Mesenchymal stem cell (in vitro differentiated cells and primary cell): ENCODE measurements at regions not wholly inside any gene's neighbourhood (a gene's known extent, or its start where the extent isn't known, plus 50 kb on each side); places are given as distances from the start of the nearest gene placed in this dataset.

Source experiments
- DNase-seq: peaks from one replicate; pipeline ENCODE4 v3.0.0-alpha.2; 2013
- H2AFZ ChIP-seq: one replicate; pipeline ENCODE4 v1.6.1; 2013; ENCODE audit warnings: low read depth, mild to moderate bottlenecking, control low read depth, inconsistent platforms, low read length, moderate library complexity
- H2AK5ac ChIP-seq: 2 replicates; pipeline ENCODE4 v1.6.1; 2013; ENCODE audit warnings: low read length, moderate library complexity, mild to moderate bottlenecking, inconsistent platforms; ENCODE audit not compliant: severe bottlenecking
- H2BK120ac ChIP-seq: one replicate; pipeline ENCODE4 v1.6.1; 2013; ENCODE audit warnings: low read depth, mild to moderate bottlenecking, inconsistent platforms, low read length, moderate library complexity
- H2BK12ac ChIP-seq, 2 experiments: one replicate each; pipeline ENCODE4 v1.6.1; 2013; ENCODE audit warnings: inconsistent platforms in 2 of 2, low read length in 2 of 2, mild to moderate bottlenecking in 2 of 2, moderate library complexity in 2 of 2, control low read depth in 1 of 2
- H2BK15ac ChIP-seq: one replicate; pipeline ENCODE4 v1.6.1; 2013; ENCODE audit warnings: mild to moderate bottlenecking, low read depth, inconsistent platforms; ENCODE audit not compliant: poor library complexity, severe bottlenecking
- H2BK5ac ChIP-seq: 2 replicates; pipeline ENCODE4 v1.6.1; 2013; ENCODE audit warnings: low read depth, mild to moderate bottlenecking, low read length, control low read depth, inconsistent platforms; ENCODE audit not compliant: poor library complexity, severe bottlenecking
- H3K14ac ChIP-seq, 2 experiments: one replicate each; pipeline ENCODE4 v1.6.1; 2013; ENCODE audit warnings: inconsistent platforms in 2 of 2, low read length in 2 of 2, control low read depth in 1 of 2, mild to moderate bottlenecking in 1 of 2, moderate library complexity in 1 of 2
- H3K18ac ChIP-seq, 2 experiments: one replicate each; pipeline ENCODE4 v1.6.1; 2013; ENCODE audit warnings: inconsistent platforms in 2 of 2, low read length in 2 of 2, control low read depth in 1 of 2, low read depth in 1 of 2, mild to moderate bottlenecking in 1 of 2
- H3K23ac ChIP-seq, 2 experiments: one replicate each; pipeline ENCODE4 v1.6.1; 2013; ENCODE audit warnings: inconsistent platforms in 2 of 2, low read length in 2 of 2, mild to moderate bottlenecking in 2 of 2, moderate library complexity in 2 of 2, control low read depth in 1 of 2
- H3K27ac ChIP-seq: 2 replicates; pipeline ENCODE4 v1.5.1; 2013; ENCODE audit warnings: mild to moderate bottlenecking, moderate library complexity, low read length, control low read depth, inconsistent platforms; ENCODE audit not compliant: poor library complexity, severe bottlenecking
- H3K27me3 ChIP-seq, 2 experiments: 2 replicates each; pipeline versions ENCODE4 v1.6.1 to v1.7.0; 2013; ENCODE audit warnings: low read length in 2 of 2, mild to moderate bottlenecking in 2 of 2, moderate library complexity in 2 of 2, control low read depth in 1 of 2, inconsistent platforms in 1 of 2; ENCODE audit not compliant: control insufficient read depth in 1 of 2, insufficient read depth in 1 of 2
- H3K36me3 ChIP-seq, 2 experiments: 2 replicates each; pipeline versions ENCODE4 v1.6.1 to v1.7.0; 2013; ENCODE audit warnings: low read length in 2 of 2, control low read depth in 1 of 2, inconsistent platforms in 1 of 2, low read depth in 1 of 2, mild to moderate bottlenecking in 1 of 2; ENCODE audit not compliant: insufficient read depth in 2 of 2, control insufficient read depth in 1 of 2
- H3K4ac ChIP-seq, 2 experiments: one replicate each; pipeline ENCODE4 v1.6.1; 2013; ENCODE audit warnings: inconsistent platforms in 2 of 2, low read length in 2 of 2, mild to moderate bottlenecking in 2 of 2, moderate library complexity in 2 of 2, control low read depth in 1 of 2, low read depth in 1 of 2
- H3K4me1 ChIP-seq: 2 replicates; pipeline ENCODE4 v1.6.1; 2013; ENCODE audit warnings: low read depth, low read length, control low read depth; ENCODE audit not compliant: control insufficient read depth, insufficient read depth
- H3K4me2 ChIP-seq: 2 replicates; pipeline ENCODE4 v1.6.1; 2013; ENCODE audit warnings: low read length, mild to moderate bottlenecking, inconsistent platforms; ENCODE audit not compliant: poor library complexity, severe bottlenecking
- H3K4me3 ChIP-seq, 2 experiments: 2 replicates each; pipeline versions ENCODE4 v1.5.1 to v1.7.0; 2013; ENCODE audit warnings: low read length in 2 of 2, mild to moderate bottlenecking in 2 of 2, control low read depth in 1 of 2, low read depth in 1 of 2; ENCODE audit not compliant: insufficient read depth in 1 of 2
- H3K79me1 ChIP-seq: replicated peaks from 2 replicates; pipeline ENCODE4 v1.6.1; 2013; ENCODE audit warnings: mild to moderate bottlenecking, control low read depth, low read length, inconsistent platforms; ENCODE audit not compliant: poor library complexity, severe bottlenecking
- H3K9ac ChIP-seq: 2 replicates; pipeline ENCODE4 v1.7.0; 2013; ENCODE audit warnings: mild to moderate bottlenecking, low read length, moderate library complexity
- H3K9me3 ChIP-seq: 2 replicates; pipeline ENCODE4 v1.7.0; 2013; ENCODE audit warnings: mild to moderate bottlenecking, low read length; ENCODE audit not compliant: control insufficient read depth
- H4K8ac ChIP-seq: one replicate; pipeline ENCODE4 v1.6.1; 2013; ENCODE audit warnings: inconsistent platforms, mild to moderate bottlenecking, low read length, moderate library complexity
- H4K91ac ChIP-seq: one replicate; pipeline ENCODE4 v1.6.1; 2013; ENCODE audit warnings: mild to moderate bottlenecking, low read length, inconsistent platforms
- WGBS: methylation state at CpG from one replicate; pipeline ENCODE4 v1.1.7; 2013; ENCODE audit warnings: mixed read lengths; 5-methylcytosine and 5-hydroxymethylcytosine counted together

DNA sequence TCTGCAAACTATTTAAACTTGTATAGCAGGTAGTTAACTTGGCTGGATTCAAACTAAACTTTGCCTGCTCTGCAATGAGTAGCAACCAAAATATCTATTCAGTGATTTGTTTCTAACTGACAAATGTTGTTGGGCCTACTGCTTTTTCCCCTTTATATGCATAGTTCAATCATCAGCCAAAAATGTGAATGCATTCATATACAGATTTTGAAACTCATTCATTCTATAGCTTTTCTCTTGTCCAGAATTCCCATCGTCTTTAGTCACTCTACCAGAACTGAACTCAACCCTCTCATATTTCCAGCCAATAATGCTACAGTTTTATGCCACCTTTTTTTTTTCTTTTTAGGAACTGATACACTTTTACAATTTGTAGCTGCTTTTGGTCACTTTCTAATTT is 599.8 kb downstream of the RPL10L start:
- no peak for DNase-seq
- H3K27ac ChIP-seq: no peak overlapping the region
- H3K23ac ChIP-seq: no peak overlapping the region
- no peaks in the 10 kb centered on the region for H3K27me3 ChIP-seq
- H3K4ac ChIP-seq: no peak overlapping the region
- no peak overlapping the region for H2BK12ac ChIP-seq
- no peak overlapping the region for H3K9ac ChIP-seq
- H3K18ac ChIP-seq: no peak overlapping the region
- H2BK120ac ChIP-seq: no peak overlapping the region
- no peak overlapping the region for H4K91ac ChIP-seq
- H2AK5ac ChIP-seq: no peak overlapping the region
- no peak overlapping the region for H4K8ac ChIP-seq
- H3K79me1 ChIP-seq: no peaks in the 10 kb centered on the region
- 69% methylated on average over 1 of the region's 1 CpG for WGBS
- H3K14ac ChIP-seq: no peak overlapping the region
- no peaks in the 10 kb centered on the region for H3K36me3 ChIP-seq
- no peak overlapping the region for H3K4me3 ChIP-seq
- H3K4me2 ChIP-seq: no peak overlapping the region
- H2BK5ac ChIP-seq: no peak overlapping the region
- H2AFZ ChIP-seq: no peak overlapping the region
- no peaks in the 10 kb centered on the region for H3K9me3 ChIP-seq
- no peak overlapping the region for H2BK15ac ChIP-seq
- H3K4me1 ChIP-seq: no peaks in the 10 kb centered on the region

DNA sequence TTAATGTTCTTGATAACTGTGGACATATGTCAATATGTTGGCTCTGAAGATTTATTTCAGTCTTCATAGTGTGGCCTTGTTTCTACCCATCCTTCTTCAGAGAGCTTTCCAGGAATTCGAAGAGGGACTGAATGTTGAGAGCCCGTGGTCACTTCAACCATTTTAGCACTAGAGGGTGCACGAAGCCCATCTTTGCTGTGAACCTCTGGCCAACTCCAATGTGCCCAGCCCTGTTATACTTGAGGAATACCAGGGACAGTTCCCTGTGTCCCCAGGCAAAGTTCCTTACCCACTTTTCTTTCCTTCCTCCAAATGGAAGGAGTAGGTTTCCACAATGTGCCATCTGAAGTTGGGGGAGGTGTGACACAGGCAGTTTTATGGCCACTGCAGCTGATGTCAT is 603.5 kb downstream of the RPL10L start:
- no peak overlapping the region for H3K4me3 ChIP-seq
- no peak overlapping the region for H4K8ac ChIP-seq

DNA sequence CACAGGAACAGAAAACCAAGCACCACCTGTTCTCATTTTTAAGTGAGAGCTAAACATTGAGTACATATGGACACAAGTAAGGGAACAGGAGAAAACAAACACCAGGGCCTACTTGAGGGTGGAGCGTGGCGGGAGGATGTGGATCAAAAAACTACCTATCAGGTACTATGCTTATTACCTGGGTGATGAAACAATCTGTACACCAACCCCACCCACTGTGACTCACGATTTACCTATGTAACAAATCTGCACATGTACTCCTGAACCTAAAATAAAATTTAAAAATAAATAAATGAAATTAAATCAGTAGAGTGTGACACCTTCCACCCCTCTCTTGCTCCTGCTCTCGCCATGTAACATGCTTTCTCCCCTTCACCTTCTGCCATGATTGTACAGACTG is 615.5 kb downstream of the RPL10L start:
- Histone ChIP-seq H3K27ac (no peak overlapping the region), H3K9me3 (no peaks in the 10 kb centered on the region), H3K36me3 (no peaks in the 10 kb centered on the region), H2AFZ (no peak overlapping the region), H2BK15ac (no peak overlapping the region), H3K23ac (no peak overlapping the region), H3K18ac (no peak overlapping the region), H3K4me1 (no peaks in the 10 kb centered on the region), H4K8ac (no peak overlapping the region), H2BK5ac (no peak overlapping the region), H2AK5ac (no peak overlapping the region), H3K4me2 (no peak overlapping the region), H3K79me1 (no peaks in the 10 kb centered on the region), H2BK12ac (no peak overlapping the region), H3K14ac (no peak overlapping the region), H2BK120ac (no peak overlapping the region), H3K4me3 (no peak overlapping the region), H3K27me3 (no peaks in the 10 kb centered on the region), H4K91ac (no peak overlapping the region), H3K4ac (no peak overlapping the region), H3K9ac (no peak overlapping the region)
- WGBS: 100% methylated on average over 3 of the region's 4 CpGs
- no peak for DNase-seq

More for the DNA sequence above, 603.5 kb downstream of the RPL10L start:
- no peak overlapping the region for H4K91ac ChIP-seq
- H3K14ac ChIP-seq: no peak overlapping the region
- H3K9ac ChIP-seq: no peak overlapping the region
- DNase-seq: peak; percentile 76
- no peaks in the 10 kb centered on the region for H3K36me3 ChIP-seq
- H3K4ac ChIP-seq: no peak overlapping the region
- no peaks in the 10 kb centered on the region for H3K4me1 ChIP-seq
- H3K79me1 ChIP-seq: no peaks in the 10 kb centered on the region
- H2BK120ac ChIP-seq: no peak overlapping the region
- H3K27ac ChIP-seq: no peak overlapping the region
- H2BK15ac ChIP-seq: no peak overlapping the region
- H3K9me3 ChIP-seq: no peaks in the 10 kb centered on the region
- no peak overlapping the region for H2AK5ac ChIP-seq
- H2BK12ac ChIP-seq: no peak overlapping the region
- H3K27me3 ChIP-seq: no peaks in the 10 kb centered on the region
- 26% methylated on average over 3 of the region's 3 CpGs for WGBS
- no peak overlapping the region for H2BK5ac ChIP-seq
- no peak overlapping the region for H3K23ac ChIP-seq
- no peak overlapping the region for H3K18ac ChIP-seq
- H2AFZ ChIP-seq: no peak overlapping the region
- no peak overlapping the region for H3K4me2 ChIP-seq

DNA sequence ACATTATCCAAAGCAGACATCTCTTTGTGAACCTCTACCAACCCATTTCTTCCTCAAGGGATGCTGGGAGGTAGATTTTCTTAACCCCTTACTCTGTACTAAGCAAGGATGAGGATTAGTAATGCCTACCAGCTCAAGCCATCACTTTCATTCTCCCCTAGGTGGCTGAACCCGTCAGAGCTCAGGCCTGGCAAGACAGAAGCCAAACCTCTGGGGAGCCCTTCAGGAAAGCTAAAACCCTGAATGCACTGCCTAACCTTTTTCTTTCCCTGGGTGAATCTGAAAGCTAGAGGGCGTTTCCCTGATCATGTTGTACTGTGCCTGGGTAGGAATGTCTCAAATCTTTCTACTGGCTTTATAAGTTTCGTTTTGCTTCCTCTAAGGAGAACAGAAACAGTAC is 617.3 kb downstream of the RPL10L start:
- no peak overlapping the region for H4K91ac ChIP-seq
- no peak overlapping the region for H3K4me3 ChIP-seq
- no peak overlapping the region for H3K18ac ChIP-seq
- H3K36me3 ChIP-seq: no peaks in the 10 kb centered on the region
- no peak overlapping the region for H3K27ac ChIP-seq
- no peak overlapping the region for H2AK5ac ChIP-seq
- H2BK120ac ChIP-seq: no peak overlapping the region
- H3K9me3 ChIP-seq: no peaks in the 10 kb centered on the region
- no peak overlapping the region for H4K8ac ChIP-seq
- H3K79me1 ChIP-seq: no peaks in the 10 kb centered on the region
- H3K14ac ChIP-seq: no peak overlapping the region
- WGBS: 20% methylated on average over 1 of the region's 3 CpGs
- DNase-seq: no peak
- H3K4me1 ChIP-seq: no peaks in the 10 kb centered on the region
- no peak overlapping the region for H2BK15ac ChIP-seq
- H3K27me3 ChIP-seq: no peaks in the 10 kb centered on the region
- H2AFZ ChIP-seq: no peak overlapping the region
- no peak overlapping the region for H3K4ac ChIP-seq
- no peak overlapping the region for H3K23ac ChIP-seq
- no peak overlapping the region for H2BK5ac ChIP-seq
- no peak overlapping the region for H3K9ac ChIP-seq
- H3K4me2 ChIP-seq: no peak overlapping the region
- H2BK12ac ChIP-seq: no peak overlapping the region
